ELR (cell line): ENCODE measurements at regions not wholly inside any gene's neighbourhood (a gene's known extent, or its start where the extent isn't known, plus 50 kb on each side); places are given as distances from the start of the nearest gene placed in this dataset.
"Not testable (repeated sequence)": the region's sequence is repeated elsewhere in the genome, so short reads cannot be mapped to it uniquely, and the experiment has no call there.

ENCODE experiments used
- DNase-seq: peaks from one replicate; pipeline ENCODE4 v3.0.0-alpha.2; 2015; ENCODE audit warnings: low read depth

DNA sequence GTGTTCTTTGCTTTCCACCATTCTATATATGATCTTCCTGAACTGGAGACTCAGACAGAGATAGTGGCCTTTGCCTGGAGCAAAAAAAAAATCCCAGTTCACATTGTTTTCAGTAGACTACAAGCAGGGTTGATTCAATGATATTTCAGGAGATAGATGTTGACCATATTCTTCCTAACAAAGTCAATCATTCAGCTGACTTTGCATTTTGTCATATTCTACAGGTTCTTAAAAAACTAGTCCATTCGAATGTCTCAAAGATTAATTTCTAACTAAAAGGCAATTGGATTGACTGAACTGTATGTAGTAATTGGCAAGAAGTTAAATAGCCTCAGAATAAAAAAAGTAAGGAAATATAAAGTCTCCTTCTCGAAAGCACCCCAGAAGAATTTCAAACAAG, 479.5 kb downstream of the NKX6-1 start:
- DNase-seq, result no peak

GRCh38 chr4:84003046-84003445, 467.1 kb downstream of the GPAT3 start:
- DNase-seq, result no peak

GRCh38 chr4:84001876-84002569, 466.1 kb downstream of the GPAT3 start:
- DNase-seq, result no peak

- no peak for DNase-seq
Observed at GRCh38 chr4:83996254-83996653, 460.3 kb downstream of the GPAT3 start.

DNA sequence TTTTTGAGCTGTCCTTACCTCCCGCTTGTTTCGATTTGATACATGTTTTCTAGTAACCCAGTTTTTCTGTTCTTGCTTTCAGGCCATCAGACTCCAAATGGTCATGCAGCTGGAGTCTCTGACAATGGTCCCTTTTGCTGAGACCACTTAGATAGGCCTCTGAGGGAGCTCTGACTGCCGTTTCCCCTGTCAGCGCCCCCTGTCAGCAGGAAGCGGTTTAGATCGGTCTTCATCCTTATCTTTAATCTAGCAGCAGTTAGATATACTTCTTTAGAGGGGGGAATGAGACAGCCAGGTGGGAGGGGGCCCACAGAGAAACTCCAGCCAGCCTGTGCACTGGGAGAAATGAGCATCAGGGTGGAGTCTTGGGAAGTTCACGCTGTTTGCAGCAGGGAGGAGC, 457.9 kb downstream of the GPAT3 start:
- DNase-seq, result peak; percentile 12

- DNase-seq, result no peak
Observed at GRCh38 chr4:83989835-83990234, 453.9 kb downstream of the GPAT3 start.

- DNase-seq, result no peak
Observed at GRCh38 chr4:83981156-83981555, 445.2 kb downstream of the GPAT3 start.

GRCh38 chr4:83979773-83980172, 443.9 kb downstream of the GPAT3 start:
- no peak for DNase-seq

- DNase-seq, result peak; percentile 76
Observed at GRCh38 chr4:83974111-83974780, 438.3 kb downstream of the GPAT3 start.

DNA sequence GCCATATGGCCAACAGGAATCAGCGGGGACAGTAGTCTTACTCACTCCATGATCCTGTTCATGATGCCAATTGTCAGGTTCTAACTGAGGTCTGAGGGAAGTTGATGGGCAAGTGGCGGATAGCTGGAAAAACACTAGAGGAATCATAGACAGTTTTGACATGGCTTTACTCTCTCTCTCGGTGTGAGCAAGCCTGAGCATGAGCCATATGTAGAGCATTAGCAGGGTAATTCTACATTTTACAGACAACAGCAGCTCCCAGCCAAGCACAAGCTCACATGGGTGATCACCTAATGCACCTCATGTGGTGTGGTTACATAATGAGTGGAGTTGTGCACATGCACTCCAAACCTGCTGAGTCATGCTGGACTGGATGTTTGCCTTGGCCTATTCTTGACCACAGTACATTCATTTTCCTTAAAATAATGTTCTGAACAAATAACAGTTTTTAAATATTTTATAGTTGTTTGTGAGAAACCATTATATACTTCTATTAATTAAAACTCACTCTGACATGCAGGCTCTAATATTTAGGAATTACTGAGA, 429.2 kb downstream of the GPAT3 start:
- peak; percentile 15 for DNase-seq

DNA sequence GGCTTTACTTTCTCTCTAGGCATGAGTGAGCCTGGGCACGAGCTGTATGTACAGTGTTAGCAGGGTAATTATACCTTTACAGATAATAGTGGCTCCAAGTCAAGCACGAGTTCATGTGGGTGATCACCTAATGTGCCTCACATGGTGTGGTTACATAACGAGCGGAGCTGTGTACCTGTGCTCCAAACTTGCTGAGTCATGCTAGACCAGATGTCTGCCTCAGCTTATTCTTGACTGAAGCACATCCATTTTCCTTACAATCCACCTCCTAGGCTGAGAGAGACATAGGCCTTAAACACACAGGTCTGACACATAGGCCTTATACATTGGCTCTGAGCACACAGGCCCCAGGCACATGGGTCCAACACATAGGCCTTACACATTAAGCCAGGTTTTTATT, 426.6 kb downstream of the GPAT3 start:
- DNase-seq, result no peak

DNA sequence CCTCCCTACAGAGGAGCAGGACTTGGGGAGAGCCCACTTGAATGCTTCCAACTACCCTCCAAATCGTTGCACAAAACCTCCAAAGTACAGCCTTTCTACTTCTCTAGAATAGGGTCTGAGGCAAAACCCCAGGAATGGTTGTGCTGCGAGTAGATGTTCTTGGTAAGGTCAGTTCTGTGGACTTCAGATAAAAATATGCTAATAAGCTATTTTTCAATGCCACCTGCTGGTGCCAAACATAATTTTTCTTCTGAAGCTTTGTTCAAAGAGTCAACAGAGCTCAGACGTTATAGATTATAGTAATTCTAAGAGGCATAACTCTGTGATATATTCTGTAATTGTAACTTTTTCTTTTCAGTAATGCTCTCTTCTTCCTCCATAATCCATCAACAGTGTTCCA, 425.7 kb downstream of the GPAT3 start:
- peak; percentile 52 for DNase-seq

- no peak for DNase-seq
Observed at GRCh38 chr4:83959160-83959559, 423.3 kb downstream of the GPAT3 start.

DNA sequence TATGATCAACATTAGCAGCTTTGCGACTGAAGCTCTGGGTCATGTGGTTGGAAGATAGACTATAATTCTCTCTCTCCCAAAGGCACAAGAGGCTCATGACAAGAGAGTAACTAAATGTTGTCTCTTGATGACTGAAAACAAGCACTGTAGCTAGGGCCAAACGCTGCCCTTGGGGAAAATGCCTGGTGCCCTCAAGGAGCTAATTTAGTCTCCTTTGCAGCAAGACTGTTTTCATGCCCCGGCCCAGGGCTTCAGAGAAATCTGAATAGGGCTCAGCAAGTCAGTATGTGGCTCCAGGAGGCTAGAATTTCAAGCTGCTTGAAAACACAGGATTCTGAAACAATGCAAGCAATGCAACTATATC, 411.9 kb downstream of the GPAT3 start:
- DNase-seq, result no peak

GRCh38 chr4:83947125-83947829, 411.4 kb downstream of the GPAT3 start:
- DNase-seq, result no peak

DNA sequence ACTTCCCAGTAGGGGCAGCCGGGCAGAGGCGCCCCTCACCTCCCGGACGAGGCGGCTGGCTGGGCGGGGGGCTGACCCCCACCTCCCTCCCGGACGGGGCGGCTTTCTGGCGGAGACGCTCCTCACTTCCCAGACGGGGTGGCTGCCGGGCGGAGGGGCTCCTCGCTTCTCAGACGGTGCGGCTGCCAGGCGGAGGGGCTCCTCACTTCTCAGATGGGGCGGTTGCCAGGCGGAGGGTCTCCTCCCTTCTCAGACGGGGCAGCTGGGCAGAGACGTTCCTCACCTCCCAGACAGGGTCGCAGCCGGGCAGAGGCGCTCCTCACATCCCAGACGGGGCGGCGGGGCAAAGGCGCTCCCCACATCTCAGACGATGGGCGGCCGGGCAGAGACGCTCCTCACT, 407.8 kb downstream of the GPAT3 start:
- DNase-seq, result not testable (repeated sequence)

DNA sequence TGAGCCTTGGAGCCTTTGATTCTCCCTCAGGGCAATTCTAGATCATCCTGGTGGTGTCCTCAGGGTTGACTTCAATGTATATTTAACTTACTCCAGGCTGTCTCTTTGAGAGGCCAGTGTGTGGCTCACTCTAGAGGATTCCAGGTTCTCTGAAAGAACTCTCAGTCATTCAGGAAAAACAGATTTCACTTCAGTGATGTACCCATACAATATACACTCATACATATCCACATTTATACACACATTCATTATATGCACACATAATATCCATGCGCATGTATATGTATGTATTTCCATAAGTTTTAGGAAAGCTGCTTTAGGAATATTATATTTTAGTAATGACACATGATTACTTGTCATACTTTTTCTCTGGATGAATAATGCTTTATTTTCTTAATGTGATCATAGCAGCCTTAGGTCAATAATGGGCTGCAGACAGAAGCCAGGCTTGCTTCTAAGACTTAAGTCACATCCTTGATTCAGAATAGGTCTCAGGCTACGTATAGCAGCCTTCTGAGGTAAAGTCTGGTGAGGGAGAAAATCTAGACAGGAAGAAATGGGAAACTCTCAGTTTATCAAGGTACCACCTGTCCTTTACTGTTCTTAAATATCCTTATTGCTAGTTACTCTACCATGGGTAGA, 397.0 kb downstream of the GPAT3 start:
- DNase-seq, result peak; percentile 30

DNA sequence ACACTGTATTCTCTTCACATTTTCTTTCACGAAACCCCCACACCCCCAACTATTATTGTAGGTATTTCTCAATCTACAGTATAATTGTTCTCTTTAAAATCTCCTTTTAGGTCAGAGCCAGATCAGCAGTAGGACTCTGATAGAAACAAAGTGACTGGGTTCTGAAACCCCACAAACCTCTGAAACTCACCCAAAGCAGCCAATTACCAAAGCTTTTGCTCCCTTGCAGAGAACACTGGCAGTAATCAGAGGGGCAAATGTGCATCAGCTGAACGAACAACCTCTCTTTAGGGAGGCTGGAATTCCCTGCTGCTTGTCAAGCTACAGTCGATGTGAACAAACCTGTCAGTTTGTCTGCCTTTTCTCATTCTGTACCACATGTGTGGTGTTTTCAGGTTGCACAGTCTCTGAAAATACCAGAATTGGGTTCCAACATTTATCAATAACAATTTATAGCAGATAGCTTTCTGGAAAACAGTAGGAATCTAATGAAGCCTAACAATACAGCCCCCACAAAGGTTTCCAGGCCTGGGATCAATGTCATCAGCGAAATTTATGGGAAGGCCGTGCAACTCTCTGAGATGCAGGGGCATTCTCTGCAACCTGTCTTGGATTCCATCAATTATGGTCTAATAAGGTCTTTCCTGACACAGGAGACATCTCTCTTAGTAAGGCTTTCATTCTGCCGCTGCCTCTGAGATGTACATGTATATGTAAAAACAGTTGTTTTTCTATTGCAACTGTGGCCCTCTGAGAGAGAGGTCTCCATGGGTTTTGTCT, 395.9 kb downstream of the GPAT3 start:
- DNase-seq, result no peak

GRCh38 chr4:83929550-83929949, 393.6 kb downstream of the GPAT3 start:
- DNase-seq, result no peak

DNA sequence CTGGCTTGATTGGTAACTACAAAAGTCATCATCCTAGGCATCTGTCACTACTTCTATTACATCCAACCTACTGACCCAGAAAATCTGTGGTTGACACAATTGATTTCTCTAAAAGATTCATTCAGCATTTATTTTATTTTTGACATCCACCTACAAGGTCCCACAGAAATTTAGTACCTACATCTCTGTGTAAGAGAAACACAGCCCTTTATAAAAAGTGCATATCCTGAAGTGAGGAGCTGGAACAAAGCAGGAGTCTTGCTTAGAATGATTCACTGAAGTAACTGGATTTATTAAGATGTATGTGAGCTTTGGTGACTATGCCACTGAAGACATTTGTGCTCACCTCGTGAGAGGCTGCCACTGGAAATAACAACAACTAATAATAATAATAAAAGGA, 391.0 kb downstream of the GPAT3 start:
- DNase-seq, result no peak

- DNase-seq, result no peak
Observed at GRCh38 chr4:83923341-83923740, 387.4 kb downstream of the GPAT3 start.

DNA sequence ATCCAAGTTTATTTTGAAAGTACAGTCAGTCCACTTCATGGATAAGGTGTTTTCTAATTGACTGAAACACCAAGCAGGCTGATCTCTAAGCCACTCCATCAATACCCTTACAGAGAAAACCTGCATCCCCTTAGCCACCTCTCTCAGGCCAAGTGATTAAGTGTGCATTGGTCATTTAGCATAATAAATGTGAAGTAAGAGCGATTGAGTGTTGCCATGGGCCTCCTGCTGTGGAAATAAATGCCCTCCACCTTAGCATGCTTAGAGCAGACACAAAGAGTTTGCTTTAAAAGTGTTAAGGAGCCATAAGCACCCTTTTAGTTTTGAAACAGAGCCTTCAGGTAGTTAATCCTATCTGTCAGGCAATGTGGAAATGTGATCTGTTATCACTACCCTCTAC, 386.5 kb downstream of the GPAT3 start:
- no peak for DNase-seq
